Naive thymus-derived CD8-positive, alpha-beta T cell (primary cell): ENCODE measurements at regions not wholly inside any gene's neighbourhood (a gene's known extent, or its start where the extent isn't known, plus 50 kb on each side); places are given as distances from the start of the nearest gene placed in this dataset.

Experiments
- ATAC-seq, 2 donors: fragments of 150-1000 bp; cut with Tn5 transposase in 1 of 2; sonication (Bioruptor Pico), chemical (Tn5 transposase) in 1 of 2; 1 replicate in 1 of 2; 2 replicates in 1 of 2; pipeline ENCODE4 v1.10.0; 2021; ENCODE audit warnings: mild to moderate bottlenecking in 2 of 2, moderate library complexity in 2 of 2
- POLR2A ChIA-PET: fragments of 350-600 bp; sonication (Branson Sonifier 250); formaldehyde crosslinking; loops from one replicate; lab custom pipeline; 2021; ENCODE audit warnings: antibody characterized with exemption; lab: Charles Lee
- DNase-seq, 10 donors: peaks; one replicate each; pipeline versions ENCODE4 v3.0.0 to v3.0.0-alpha.2; 2020 to 2022
- H3K27ac Mint-ChIP-seq, 10 donors: one replicate each; pipeline ENCODE4 v1.8.0; 2020 to 2022; ENCODE audit warnings: mild to moderate bottlenecking in 10 of 10, mixed read lengths in 10 of 10, moderate library complexity in 4 of 10, inconsistent platforms in 1 of 10
- H3K27me3 Mint-ChIP-seq, 5 donors: one replicate each; pipeline ENCODE4 v1.8.0; 2021 to 2022; ENCODE audit warnings: mixed read lengths in 5 of 5
- H3K36me3 Mint-ChIP-seq, 3 donors: one replicate each; pipeline ENCODE4 v1.8.0; 2020 to 2022; ENCODE audit warnings: mixed read lengths in 3 of 3, mild to moderate bottlenecking in 2 of 3, inconsistent platforms in 1 of 3
- H3K4me1 Mint-ChIP-seq, 4 donors: one replicate each; pipeline ENCODE4 v1.8.0; 2021 to 2022; ENCODE audit warnings: mixed read lengths in 4 of 4
- H3K4me3 Mint-ChIP-seq, 10 donors: one replicate each; pipeline ENCODE4 v1.8.0; 2020 to 2022; ENCODE audit warnings: mild to moderate bottlenecking in 10 of 10, mixed read lengths in 10 of 10, moderate library complexity in 6 of 10, inconsistent platforms in 1 of 10
- H3K9me3 Mint-ChIP-seq, 9 donors: one replicate each; pipeline ENCODE4 v1.8.0; 2020 to 2022; ENCODE audit warnings: mixed read lengths in 9 of 9, mild to moderate bottlenecking in 3 of 9, inconsistent platforms in 1 of 9, moderate library complexity in 1 of 9

- Mint-ChIP-seq H3K4me3 (no peak overlapping the region), H3K9me3 (peaks cover 0 to 12% (median 6%) of the 10 kb centered on the region in 9 donors), H3K4me1 (no peaks in the 10 kb centered on the region), H3K27me3 (peaks cover 0 to 5% (median 0%) of the 10 kb centered on the region in 5 donors), H3K27ac (no peak overlapping the region), H3K36me3 (no peaks in the 10 kb centered on the region)
- ATAC-seq = no peak
- POLR2A ChIA-PET = no interaction called here
- no peak for DNase-seq
Observed at GRCh38 chr3:36132214-36132613, 248.1 kb upstream of the STAC start.

GRCh38 chr3:36135863-36136262 is 244.4 kb upstream of the STAC start:
- DNase-seq (no peak), ATAC-seq (no peak)
- Mint-ChIP-seq H3K27ac (no peak overlapping the region), H3K9me3 (peaks cover 0 to 7% (median 0%) of the 10 kb centered on the region in 9 donors), H3K36me3 (no peaks in the 10 kb centered on the region), H3K27me3 (peaks cover 0 to 5% (median 0%) of the 10 kb centered on the region in 5 donors), H3K4me3 (no peak overlapping the region), H3K4me1 (no peaks in the 10 kb centered on the region)
- POLR2A ChIA-PET = no interaction called here

GRCh38 chr3:36142746-36143145 is 237.6 kb upstream of the STAC start:
- H3K27ac Mint-ChIP-seq = no peak overlapping the region
- H3K4me3 Mint-ChIP-seq = no peak overlapping the region

DNA sequence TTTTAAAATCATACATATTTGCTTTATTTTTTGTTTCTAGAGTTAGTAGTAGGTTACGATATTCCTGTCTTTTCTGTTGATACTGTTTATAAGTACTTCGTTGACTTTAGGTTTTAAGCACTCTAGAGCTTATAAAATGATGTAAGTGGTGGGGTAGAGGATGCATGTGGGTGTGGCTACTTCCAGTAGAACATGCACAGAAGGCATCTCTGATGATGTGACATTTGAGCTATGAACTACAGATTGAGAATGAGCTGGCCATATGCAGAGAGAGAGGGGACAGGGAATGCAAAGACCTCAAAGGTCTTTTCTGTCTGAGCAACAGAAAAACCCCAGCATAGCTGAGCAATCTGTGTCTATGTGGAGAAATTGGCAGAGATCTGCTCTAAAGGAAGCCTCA is 233.9 kb upstream of the STAC start:
- peaks cover 0 to 17% (median 5%) of the 10 kb centered on the region in 5 donors for H3K27me3 Mint-ChIP-seq
- POLR2A ChIA-PET = no interaction called here
- no peaks in the 10 kb centered on the region for H3K4me1 Mint-ChIP-seq
- no peak overlapping the region for H3K4me3 Mint-ChIP-seq
- peaks cover 0 to 4% (median 0%) of the 10 kb centered on the region in 9 donors for H3K9me3 Mint-ChIP-seq
- H3K36me3 Mint-ChIP-seq = no peaks in the 10 kb centered on the region
- no peak for DNase-seq
- H3K27ac Mint-ChIP-seq = no peak overlapping the region
- ATAC-seq = no peak

More at GRCh38 chr3:36142746-36143145, 237.6 kb upstream of the STAC start:
- Mint-ChIP-seq H3K9me3 (peaks cover 0 to 3% (median 0%) of the 10 kb centered on the region in 9 donors), H3K36me3 (no peaks in the 10 kb centered on the region), H3K4me1 (no peaks in the 10 kb centered on the region), H3K27me3 (peaks cover 0 to 9% (median 2%) of the 10 kb centered on the region in 5 donors)
- POLR2A ChIA-PET = no interaction called here
- ATAC-seq = no peak
- no peak for DNase-seq

DNA sequence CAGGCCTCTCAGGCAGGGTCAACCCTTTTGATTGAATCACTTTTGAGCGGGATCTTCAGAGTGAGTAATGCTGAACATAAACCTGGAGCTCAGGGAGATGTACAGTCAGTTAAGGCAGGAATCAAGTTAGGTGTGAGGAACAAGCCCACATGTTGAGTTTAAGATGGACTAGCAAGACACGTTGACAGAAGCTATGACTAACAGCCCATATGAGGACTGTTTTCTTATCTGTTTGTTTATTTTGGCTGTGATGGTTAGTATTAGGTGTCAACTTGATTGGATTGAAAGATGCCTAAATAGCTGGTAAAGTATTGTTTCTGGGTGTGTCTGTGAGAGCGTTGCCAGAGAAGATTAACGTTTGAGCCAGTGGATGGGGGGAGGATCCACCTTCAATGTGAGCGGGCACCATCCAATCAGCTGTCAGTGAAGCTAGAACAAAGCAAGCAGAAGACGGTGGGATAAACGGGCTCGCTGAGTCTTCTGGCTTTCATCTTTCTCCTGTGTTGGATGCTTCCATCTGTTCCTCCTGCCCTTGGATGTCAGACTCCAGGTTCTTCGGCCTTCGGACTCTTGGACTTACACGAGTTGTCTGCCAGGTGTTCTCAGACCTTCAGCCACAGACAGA is 232.3 kb upstream of the STAC start:
- Mint-ChIP-seq H3K27ac (no peak overlapping the region), H3K4me3 (no peak overlapping the region), H3K4me1 (no peaks in the 10 kb centered on the region), H3K27me3 (peaks cover 0 to 17% (median 5%) of the 10 kb centered on the region in 5 donors), H3K36me3 (no peaks in the 10 kb centered on the region), H3K9me3 (peaks cover 0 to 4% (median 0%) of the 10 kb centered on the region in 9 donors)
- DNase-seq = no peak
- ATAC-seq = no peak
- POLR2A ChIA-PET = no interaction called here

- DNase-seq (no peak), ATAC-seq (no peak)
- Mint-ChIP-seq H3K27me3 (peaks cover 0 to 17% (median 5%) of the 10 kb centered on the region in 5 donors), H3K36me3 (no peaks in the 10 kb centered on the region), H3K4me1 (no peaks in the 10 kb centered on the region), H3K4me3 (no peak overlapping the region), H3K27ac (no peak overlapping the region), H3K9me3 (peaks cover 0 to 4% (median 0%) of the 10 kb centered on the region in 9 donors)
- POLR2A ChIA-PET = no interaction called here
Observed at GRCh38 chr3:36149447-36149865, 230.8 kb upstream of the STAC start.

GRCh38 chr3:36155515-36155914 is 224.8 kb upstream of the STAC start:
- Mint-ChIP-seq H3K4me1 (no peaks in the 10 kb centered on the region), H3K4me3 (no peak overlapping the region)
- no peak for ATAC-seq

GRCh38 chr3:36164400-36164799 is 215.9 kb upstream of the STAC start:
- POLR2A ChIA-PET = no interaction called here
- Mint-ChIP-seq H3K4me1 (no peaks in the 10 kb centered on the region), H3K9me3 (peaks cover 0 to 13% (median 0%) of the 10 kb centered on the region in 9 donors), H3K36me3 (no peaks in the 10 kb centered on the region), H3K27ac (no peak overlapping the region), H3K27me3 (peaks cover 0 to 6% (median 0%) of the 10 kb centered on the region in 5 donors), H3K4me3 (no peak overlapping the region)
- ATAC-seq = no peak
- DNase-seq = no peak

More at GRCh38 chr3:36155515-36155914, 224.8 kb upstream of the STAC start:
- no peak overlapping the region for H3K27ac Mint-ChIP-seq
- peaks cover 0 to 3% (median 0%) of the 10 kb centered on the region in 9 donors for H3K9me3 Mint-ChIP-seq
- H3K36me3 Mint-ChIP-seq = no peaks in the 10 kb centered on the region
- peaks cover 0 to 2% (median 0%) of the 10 kb centered on the region in 5 donors for H3K27me3 Mint-ChIP-seq
- no peak for DNase-seq
- POLR2A ChIA-PET = no interaction called here

DNA sequence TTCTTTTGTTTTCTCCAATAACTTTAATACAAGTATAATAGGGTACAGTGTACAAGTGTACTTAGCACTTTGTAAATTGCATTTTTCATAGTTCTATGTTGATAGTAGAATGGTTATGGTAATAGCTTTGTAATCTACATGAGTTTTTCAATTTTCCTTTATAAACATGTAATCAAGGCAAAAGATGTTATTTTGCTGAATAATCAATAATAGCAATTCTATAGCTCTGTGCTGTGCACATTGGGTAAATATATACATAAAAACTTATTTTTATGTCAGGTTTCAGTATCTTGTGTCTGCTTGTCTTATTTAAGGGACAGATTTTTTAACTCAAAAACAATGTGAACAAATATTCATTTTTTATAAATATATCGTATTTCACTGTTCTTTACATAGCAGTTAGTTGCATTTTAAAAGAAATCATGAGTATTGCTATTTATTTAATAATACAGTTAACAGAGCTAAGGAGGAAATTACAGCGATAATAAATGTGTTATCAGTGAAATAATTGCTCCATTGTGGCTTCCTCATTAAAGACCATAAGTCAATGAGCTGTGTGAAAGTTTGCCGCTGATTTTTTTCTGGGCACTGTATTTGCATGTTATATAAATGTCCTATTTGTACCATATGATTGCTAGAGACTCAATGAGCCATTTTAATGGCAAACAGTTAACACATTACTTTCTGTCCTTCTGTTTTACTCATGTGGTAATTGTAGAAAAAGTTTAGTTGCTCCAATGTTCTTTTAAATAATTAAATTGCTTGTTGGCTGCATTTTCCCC is 214.6 kb upstream of the STAC start:
- H3K4me1 Mint-ChIP-seq = no peaks in the 10 kb centered on the region
- H3K27me3 Mint-ChIP-seq = peaks cover 0 to 6% (median 0%) of the 10 kb centered on the region in 5 donors
- H3K4me3 Mint-ChIP-seq = no peak overlapping the region
- H3K36me3 Mint-ChIP-seq = no peaks in the 10 kb centered on the region
- DNase-seq (no peak), ATAC-seq (no peak)
- peaks cover 0 to 13% (median 0%) of the 10 kb centered on the region in 9 donors for H3K9me3 Mint-ChIP-seq
- POLR2A ChIA-PET = no interaction called here
- no peak overlapping the region for H3K27ac Mint-ChIP-seq

- H3K9me3 Mint-ChIP-seq = peaks cover 0 to 13% (median 0%) of the 10 kb centered on the region in 9 donors
Observed at GRCh38 chr3:36166477-36166876, 213.8 kb upstream of the STAC start.

DNA sequence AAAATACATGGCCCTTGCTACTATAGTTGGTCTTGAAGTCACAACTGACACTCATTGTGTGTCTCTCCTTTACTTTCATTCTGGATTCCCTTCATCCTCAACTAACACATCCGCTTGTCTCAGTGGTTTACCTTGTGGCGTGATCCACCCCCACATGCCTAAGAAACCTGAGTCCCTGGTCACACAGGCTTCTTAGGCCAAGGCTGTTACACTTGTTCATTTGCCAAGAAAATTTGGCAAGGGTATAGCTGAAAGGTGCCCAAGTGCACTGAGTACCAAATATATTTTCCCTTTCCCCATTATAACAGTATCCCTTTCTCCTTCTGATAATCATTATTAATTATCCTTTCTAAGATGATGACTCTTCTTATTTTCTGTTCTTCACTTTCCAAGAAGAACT is 207.6 kb upstream of the STAC start:
- H3K4me3 Mint-ChIP-seq = no peak overlapping the region
- peaks cover 0 to 3% (median 0%) of the 10 kb centered on the region in 5 donors for H3K27me3 Mint-ChIP-seq
- H3K4me1 Mint-ChIP-seq = no peaks in the 10 kb centered on the region
- H3K27ac Mint-ChIP-seq = no peak overlapping the region
- DNase-seq = no peak
- H3K9me3 Mint-ChIP-seq = peaks cover 0 to 2% (median 0%) of the 10 kb centered on the region in 9 donors
- H3K36me3 Mint-ChIP-seq = no peaks in the 10 kb centered on the region
- no peak for ATAC-seq
- POLR2A ChIA-PET = no interaction called here

More at GRCh38 chr3:36166477-36166876, 213.8 kb upstream of the STAC start:
- H3K27ac Mint-ChIP-seq = no peak overlapping the region
- H3K4me1 Mint-ChIP-seq = no peaks in the 10 kb centered on the region
- peaks cover 0 to 6% (median 0%) of the 10 kb centered on the region in 5 donors for H3K27me3 Mint-ChIP-seq
- ATAC-seq = no peak
- no peak for DNase-seq
- H3K4me3 Mint-ChIP-seq = no peak overlapping the region
- POLR2A ChIA-PET = no interaction called here
- no peaks in the 10 kb centered on the region for H3K36me3 Mint-ChIP-seq

GRCh38 chr3:36175113-36175812 is 205.0 kb upstream of the STAC start:
- peaks cover 0 to 3% (median 0%) of the 10 kb centered on the region in 5 donors for H3K27me3 Mint-ChIP-seq
- no peaks in the 10 kb centered on the region for H3K4me1 Mint-ChIP-seq
- H3K4me3 Mint-ChIP-seq = no peak overlapping the region
- POLR2A ChIA-PET = no interaction called here
- ATAC-seq = no peak
- no peak overlapping the region for H3K27ac Mint-ChIP-seq
- DNase-seq = no peak
- no peaks in the 10 kb centered on the region for H3K36me3 Mint-ChIP-seq
- H3K9me3 Mint-ChIP-seq = peaks cover 0 to 2% (median 0%) of the 10 kb centered on the region in 9 donors
